ENCODE measurements at regions not wholly inside any gene's neighbourhood (a gene's known extent, or its start where the extent isn't known, plus 50 kb on each side); places are given as distances from the start of the nearest gene placed in this dataset.

DNA sequence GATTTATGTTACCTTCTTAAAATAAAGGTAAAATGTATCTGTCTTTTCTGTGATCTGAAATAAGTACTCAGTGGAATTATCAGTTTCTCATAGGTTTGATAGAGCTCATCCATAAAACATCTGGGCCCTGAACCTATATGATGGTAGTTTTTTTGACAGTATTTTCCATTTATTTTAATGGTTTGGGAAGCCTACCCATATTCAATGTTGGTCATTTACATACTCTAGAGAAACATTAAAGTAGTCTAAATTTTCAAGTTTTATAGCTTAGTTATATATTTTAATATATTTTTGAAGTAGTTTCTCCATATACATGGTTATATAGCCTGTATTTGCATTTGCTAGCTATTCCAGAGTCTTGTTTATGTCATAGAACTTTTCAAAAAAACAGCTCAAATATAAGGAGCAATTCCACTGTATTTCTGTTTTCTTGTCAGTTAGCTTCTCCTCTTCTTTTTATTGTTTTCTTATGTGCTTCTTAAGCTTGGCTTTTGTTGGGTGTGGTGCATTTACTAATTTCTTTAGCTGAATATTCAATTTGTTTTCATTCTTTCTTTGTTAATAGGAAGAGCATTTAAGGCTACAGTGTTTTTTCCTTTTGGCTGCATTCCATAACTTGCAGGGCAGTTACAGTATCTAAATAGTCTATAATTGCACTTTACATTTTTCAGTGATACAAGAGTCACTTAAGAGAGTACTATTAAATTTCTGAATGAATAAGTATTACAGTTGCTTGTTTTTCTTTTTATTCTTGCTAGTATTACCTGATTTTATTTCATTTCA is 181.4 kb downstream of the DKK2 start:
- no peak overlapping the region for H3K9ac ChIP-seq (ENCODE audit: insufficient read depth in 1 of 2, low read depth in 2 of 2, low read length in 2 of 2)
- no peak overlapping the region for H3K4me2 ChIP-seq (ENCODE audit: insufficient read depth, low read length)
- H3K27ac ChIP-seq (ENCODE audit: extremely low read depth, low read depth, low read length), result no peak overlapping the region
- DNase-seq (ENCODE audit: extremely low read depth in 1 of 4, low spot score in 3 of 4), result no peak
- no peaks in the 10 kb centered on the region for H4K20me1 ChIP-seq (replicated peaks; ENCODE audit: control insufficient read depth, insufficient read depth, low read length)
- H2AFZ ChIP-seq (ENCODE audit: low read depth, low read length), result no peak overlapping the region
- CTCF ChIA-PET (ENCODE audit: low intra/inter-chr PET ratio), result no interaction called here
- no peaks in the 10 kb centered on the region for H3K36me3 ChIP-seq (ENCODE audit: control insufficient read depth, insufficient read depth, low read length)
- no peaks in the 10 kb centered on the region for H3K9me1 ChIP-seq (ENCODE audit: control insufficient read depth, insufficient read depth, low read length)
- no peak overlapping the region for H3K4me3 ChIP-seq
- H3K79me2 ChIP-seq (ENCODE audit: control insufficient read depth, insufficient read depth, low read length), result no peaks in the 10 kb centered on the region
- H3K4me1 ChIP-seq (replicated peaks in 1 of 2; ENCODE audit: control insufficient read depth in 2 of 2, insufficient read depth in 2 of 2, low read length in 2 of 2), result no peaks in the 10 kb centered on the region
- no peak for FAIRE-seq
- no peaks in the 10 kb centered on the region for H3K9me3 ChIP-seq (replicated peaks; ENCODE audit: control insufficient read depth, insufficient read depth, low read depth, low read length)
- H3K27me3 ChIP-seq (ENCODE audit: control insufficient read depth in 2 of 2, insufficient read depth in 2 of 2, low read length in 2 of 2), result no peaks in the 10 kb centered on the region
- POLR2A ChIA-PET, result no interaction called here
- BruUV-seq (replicated peaks), result no TSS peak
- in situ Hi-C loops (cut with MboI) (no loop called here), intact Hi-C loops (cut with micrococcal nuclease) (no loop called here)
- no peak for ATAC-seq
- TF ChIP-seq LARP7 (IDR thresholded peaks at IDR 0.05) (no peak), USF2 (CRISPR knock-in tag; IDR thresholded peaks at IDR 0.05) (no peak), ZNF121 (CRISPR knock-in tag; conservative IDR thresholded peaks at IDR 0.05) (no peak), HDAC6 (IDR thresholded peaks at IDR 0.05; ENCODE audit: low read depth, low read length) (no peak), ZNF780A (CRISPR knock-in tag; IDR thresholded peaks at IDR 0.05) (no peak), E4F1 (CRISPR knock-in tag; IDR thresholded peaks at IDR 0.05; ENCODE audit: borderline replicate concordance) (no peak), ZNF696 (CRISPR knock-in tag; conservative IDR thresholded peaks at IDR 0.05) (no peak), GABPA (tag; conservative IDR thresholded peaks at IDR 0.05; ENCODE audit: low read depth) (no peak), ZNF316 (IDR thresholded peaks at IDR 0.05) (no peak), CHD1 (IDR thresholded peaks at IDR 0.05; ENCODE audit: low read length) (no peak), SRSF1 (IDR thresholded peaks at IDR 0.05; ENCODE audit: low read depth, low read length) (no peak)
- TF ChIP-seq, protein P1, sequence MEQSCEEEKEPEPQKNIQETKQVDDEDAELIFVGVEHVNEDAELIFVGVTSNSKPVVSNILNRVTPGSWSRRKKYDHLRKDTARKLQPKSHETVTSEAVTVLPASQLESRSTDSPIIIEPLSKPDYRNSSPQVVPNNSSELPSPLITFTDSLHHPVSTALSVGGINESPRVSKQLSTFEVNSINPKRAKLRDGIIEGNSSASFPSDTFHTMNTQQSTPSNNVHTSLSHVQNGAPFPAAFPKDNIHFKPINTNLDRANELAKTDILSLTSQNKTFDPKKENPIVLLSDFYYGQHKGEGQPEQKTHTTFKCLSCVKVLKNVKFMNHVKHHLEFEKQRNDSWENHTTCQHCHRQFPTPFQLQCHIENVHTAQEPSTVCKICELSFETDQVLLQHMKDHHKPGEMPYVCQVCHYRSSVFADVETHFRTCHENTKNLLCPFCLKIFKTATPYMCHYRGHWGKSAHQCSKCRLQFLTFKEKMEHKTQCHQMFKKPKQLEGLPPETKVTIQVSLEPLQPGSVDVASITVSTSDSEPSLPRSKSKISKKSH (CRISPR knock-in tag; IDR thresholded peaks at IDR 0.05), result no peak
- TF ChIP-seq, protein P2, sequence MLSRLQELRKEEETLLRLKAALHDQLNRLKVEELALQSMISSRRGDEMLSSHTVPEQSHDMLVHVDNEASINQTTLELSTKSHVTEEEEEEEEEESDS (CRISPR knock-in tag; IDR thresholded peaks at IDR 0.05), result no peak
- TF ChIP-seq, protein P3, sequence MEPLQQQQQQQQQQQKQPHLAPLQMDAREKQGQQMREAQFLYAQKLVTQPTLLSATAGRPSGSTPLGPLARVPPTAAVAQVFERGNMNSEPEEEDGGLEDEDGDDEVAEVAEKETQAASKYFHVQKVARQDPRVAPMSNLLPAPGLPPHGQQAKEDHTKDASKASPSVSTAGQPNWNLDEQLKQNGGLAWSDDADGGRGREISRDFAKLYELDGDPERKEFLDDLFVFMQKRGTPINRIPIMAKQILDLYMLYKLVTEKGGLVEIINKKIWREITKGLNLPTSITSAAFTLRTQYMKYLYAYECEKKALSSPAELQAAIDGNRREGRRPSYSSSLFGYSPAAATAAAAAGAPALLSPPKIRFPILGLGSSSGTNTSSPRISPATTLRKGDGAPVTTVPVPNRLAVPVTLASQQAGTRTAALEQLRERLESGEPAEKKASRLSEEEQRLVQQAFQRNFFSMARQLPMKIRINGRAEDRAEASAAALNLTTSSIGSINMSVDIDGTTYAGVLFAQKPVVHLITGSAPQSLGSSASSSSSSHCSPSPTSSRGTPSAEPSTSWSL (CRISPR knock-in tag; IDR thresholded peaks at IDR 0.05; ENCODE audit: borderline replicate concordance), result no peak
